ENCODE measurements at regions not wholly inside any gene's neighbourhood (a gene's known extent, or its start where the extent isn't known, plus 50 kb on each side); places are given as distances from the start of the nearest gene placed in this dataset.

- ChIA-PET POLR2A (no interaction called here), CTCF (interaction anchor here (1.2 kb wide), 1 partner anchor 12 kb away, joined by 3 read pairs; no protein-coding TSS in a partner anchor)
- H3K9me2 ChIP-seq = no peaks in the 10 kb centered on the region
- no peak overlapping the region for H3K4me3 ChIP-seq (ENCODE audit: low read depth in 2 of 2, low read length in 1 of 2)
- no peaks in the 10 kb centered on the region for H4K20me1 ChIP-seq (ENCODE audit: insufficient read depth)
- no peaks in the 10 kb centered on the region for H3K36me3 ChIP-seq (replicated peaks in 1 of 2; ENCODE audit: control insufficient read depth in 1 of 2, insufficient read depth in 2 of 2, low read length in 1 of 2)
- DNase-seq = no peak
- H2AFZ ChIP-seq (ENCODE audit: low read depth) = no peak overlapping the region
- H3K9ac ChIP-seq = no peak overlapping the region
- 46% methylated on average over 3 of the region's 3 CpGs for WGBS (ENCODE audit: low lambda C conversion rate)
- H3K4me2 ChIP-seq = no peak overlapping the region
- no peak overlapping the region for H3K27ac ChIP-seq (ENCODE audit: low read depth in 2 of 2, low read length in 1 of 2)
- TF ChIP-seq TEAD4 (IDR thresholded peaks at IDR 0.05; ENCODE audit: borderline replicate concordance, insufficient read depth) = no peak
- no peak for TF ChIP-seq MEF2A (IDR thresholded peaks at IDR 0.05; ENCODE audit: borderline replicate concordance, low read depth)
- TF ChIP-seq RXRA (IDR thresholded peaks at IDR 0.05; ENCODE audit: borderline replicate concordance, low read depth) = no peak
- no peak for TF ChIP-seq TCF12 (IDR thresholded peaks at IDR 0.05)
- no peak for TF ChIP-seq MXI1 (IDR thresholded peaks at IDR 0.05; ENCODE audit: low read depth, low read length)
- no peak for TF ChIP-seq RAD21 (IDR thresholded peaks at IDR 0.05; ENCODE audit: low read length)
- TF ChIP-seq ZBTB33 (IDR thresholded peaks at IDR 0.05; ENCODE audit: borderline replicate concordance, low read depth) = no peak
- TF ChIP-seq SMC3 (IDR thresholded peaks at IDR 0.05; ENCODE audit: low read depth, low read length) = no peak
- TF ChIP-seq TAF1 (IDR thresholded peaks at IDR 0.05; ENCODE audit: borderline replicate concordance, low read depth, low read length) = no peak
- no peak for TF ChIP-seq RCOR1 (IDR thresholded peaks at IDR 0.05; ENCODE audit: low read length)
- no peak for TF ChIP-seq EP300 (IDR thresholded peaks at IDR 0.05; ENCODE audit: borderline replicate concordance in 1 of 2, low read depth in 1 of 2, low read length in 1 of 2)
- TF ChIP-seq CTCF (IDR thresholded peaks at IDR 0.05) = no peak
- no peak for TF ChIP-seq FOXM1 (IDR thresholded peaks at IDR 0.05; ENCODE audit: low read depth)
- no peak for TF ChIP-seq IRF3 (IDR thresholded peaks at IDR 0.05; ENCODE audit: low read depth, low read length)
- no peak for TF ChIP-seq PBX3 (IDR thresholded peaks at IDR 0.05)
- TF ChIP-seq MAX (IDR thresholded peaks at IDR 0.05; ENCODE audit: low read depth) = no peak
- TF ChIP-seq USF2 (IDR thresholded peaks at IDR 0.05; ENCODE audit: borderline replicate concordance, low read depth, low read length) = no peak
- H3K9me3 ChIP-seq = no peaks in the 10 kb centered on the region
- H3K27me3 ChIP-seq (ENCODE audit: insufficient read depth) = no peaks in the 10 kb centered on the region; the same call in 1 of the 2 replicates
- no peaks in the 10 kb centered on the region for H3F3A ChIP-seq (replicated peaks; ENCODE audit: insufficient read depth)
- H3K79me2 ChIP-seq (ENCODE audit: insufficient read depth) = no peaks in the 10 kb centered on the region
- peaks cover 0 to 6% of the 10 kb centered on the region in 2 experiments; a peak in 1 of 4 replicates for H3K4me1 ChIP-seq (ENCODE audit: control insufficient read depth in 1 of 2, insufficient read depth in 2 of 2, low read depth in 1 of 2, low read length in 1 of 2)
Measured at GRCh38 chr6:106908386-106908840, 66.1 kb downstream of the CD24 start.
